PFSK-1 (cell line): ENCODE measurements at regions not wholly inside any gene's neighbourhood (a gene's known extent, or its start where the extent isn't known, plus 50 kb on each side); places are given as distances from the start of the nearest gene placed in this dataset.

Source experiments
- FOXP2 ChIP-seq: optimal IDR thresholded peaks from 2 replicates; pipeline ENCODE3; 2011; ENCODE audit warnings: borderline replicate concordance, control low read depth, inconsistent platforms; ENCODE audit not compliant: insufficient read depth; ENCODE audit errors: extremely low read length, extremely low read depth
- POLR2AphosphoS5 ChIP-seq: IDR thresholded peaks from 2 replicates; pipeline ENCODE4 v1.6.1; 2012; ENCODE audit warnings: low read depth, mild to moderate bottlenecking, control low read depth, low read length, moderate library complexity
- SIN3A ChIP-seq: IDR thresholded peaks from 2 replicates; pipeline ENCODE4 v1.6.1; 2012; ENCODE audit warnings: mild to moderate bottlenecking, low read length, moderate library complexity, borderline replicate concordance; ENCODE audit not compliant: insufficient read depth
- TAF1 ChIP-seq: IDR thresholded peaks from 2 replicates; pipeline ENCODE4 v1.6.1; 2012; ENCODE audit warnings: low read length, control low read depth, borderline replicate concordance; ENCODE audit not compliant: insufficient read depth
- TF ChIP-seq, protein P1 (sequence below), 2 experiments: IDR thresholded peaks; 2 replicates each; pipeline versions ENCODE4 v1.6.1 to v1.8.0; 2011 to 2012; ENCODE audit warnings: low read depth in 2 of 2, low read length in 2 of 2, control low read depth in 1 of 2, inconsistent platforms in 1 of 2, mild to moderate bottlenecking in 1 of 2, moderate library complexity in 1 of 2; ENCODE audit not compliant: insufficient read depth in 1 of 2

DNA sequence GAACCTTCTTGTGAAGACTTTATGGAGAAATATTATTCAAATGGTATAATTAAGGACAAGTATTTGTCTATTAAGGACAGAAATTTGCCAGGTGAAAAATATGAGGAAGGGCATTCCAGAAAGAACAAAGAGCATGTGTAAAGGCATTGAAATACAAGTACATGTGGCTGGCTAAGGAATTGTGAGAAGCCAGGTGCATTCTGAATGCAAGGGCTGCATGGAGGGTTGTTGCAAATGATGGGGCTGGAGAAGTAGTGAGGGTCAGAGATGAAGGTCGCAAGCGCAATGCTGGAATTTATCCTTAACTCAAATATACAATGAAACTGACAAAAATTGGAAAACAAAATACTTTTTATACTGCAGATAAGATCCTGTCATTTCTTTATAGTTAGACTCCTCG, 437.7 kb downstream of the ADAMTS20 start:
- no peak for TF ChIP-seq SIN3A
- TF ChIP-seq TAF1: no peak
- TF ChIP-seq, protein P1, sequence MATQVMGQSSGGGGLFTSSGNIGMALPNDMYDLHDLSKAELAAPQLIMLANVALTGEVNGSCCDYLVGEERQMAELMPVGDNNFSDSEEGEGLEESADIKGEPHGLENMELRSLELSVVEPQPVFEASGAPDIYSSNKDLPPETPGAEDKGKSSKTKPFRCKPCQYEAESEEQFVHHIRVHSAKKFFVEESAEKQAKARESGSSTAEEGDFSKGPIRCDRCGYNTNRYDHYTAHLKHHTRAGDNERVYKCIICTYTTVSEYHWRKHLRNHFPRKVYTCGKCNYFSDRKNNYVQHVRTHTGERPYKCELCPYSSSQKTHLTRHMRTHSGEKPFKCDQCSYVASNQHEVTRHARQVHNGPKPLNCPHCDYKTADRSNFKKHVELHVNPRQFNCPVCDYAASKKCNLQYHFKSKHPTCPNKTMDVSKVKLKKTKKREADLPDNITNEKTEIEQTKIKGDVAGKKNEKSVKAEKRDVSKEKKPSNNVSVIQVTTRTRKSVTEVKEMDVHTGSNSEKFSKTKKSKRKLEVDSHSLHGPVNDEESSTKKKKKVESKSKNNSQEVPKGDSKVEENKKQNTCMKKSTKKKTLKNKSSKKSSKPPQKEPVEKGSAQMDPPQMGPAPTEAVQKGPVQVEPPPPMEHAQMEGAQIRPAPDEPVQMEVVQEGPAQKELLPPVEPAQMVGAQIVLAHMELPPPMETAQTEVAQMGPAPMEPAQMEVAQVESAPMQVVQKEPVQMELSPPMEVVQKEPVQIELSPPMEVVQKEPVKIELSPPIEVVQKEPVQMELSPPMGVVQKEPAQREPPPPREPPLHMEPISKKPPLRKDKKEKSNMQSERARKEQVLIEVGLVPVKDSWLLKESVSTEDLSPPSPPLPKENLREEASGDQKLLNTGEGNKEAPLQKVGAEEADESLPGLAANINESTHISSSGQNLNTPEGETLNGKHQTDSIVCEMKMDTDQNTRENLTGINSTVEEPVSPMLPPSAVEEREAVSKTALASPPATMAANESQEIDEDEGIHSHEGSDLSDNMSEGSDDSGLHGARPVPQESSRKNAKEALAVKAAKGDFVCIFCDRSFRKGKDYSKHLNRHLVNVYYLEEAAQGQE (IDR thresholded peaks at IDR 0.05; ENCODE audit: insufficient read depth in 1 of 2, low read depth in 2 of 2, low read length in 2 of 2): no peak
- no peak for TF ChIP-seq POLR2AphosphoS5

- TF ChIP-seq TAF1 (no peak), FOXP2 (no peak), SIN3A (no peak), POLR2AphosphoS5 (no peak)
- TF ChIP-seq, protein P1 (IDR thresholded peaks at IDR 0.05; ENCODE audit: insufficient read depth in 1 of 2, low read depth in 2 of 2, low read length in 2 of 2): no peak
These were observed 438.4 kb downstream of the ADAMTS20 start for GRCh38 chr12:43113616-43114015.

GRCh38 chr12:43113135-43113534, 438.9 kb downstream of the ADAMTS20 start:
- TF ChIP-seq FOXP2 (no peak), TAF1 (no peak), SIN3A (no peak), POLR2AphosphoS5 (no peak)
- TF ChIP-seq, protein P1 (IDR thresholded peaks at IDR 0.05; ENCODE audit: insufficient read depth in 1 of 2, low read depth in 2 of 2, low read length in 2 of 2): no peak

- TF ChIP-seq SIN3A (no peak), POLR2AphosphoS5 (no peak), TAF1 (no peak), FOXP2 (no peak)
- TF ChIP-seq, protein P1 (IDR thresholded peaks at IDR 0.05; ENCODE audit: insufficient read depth in 1 of 2, low read depth in 2 of 2, low read length in 2 of 2): no peak
These were observed 439.7 kb downstream of the ADAMTS20 start for GRCh38 chr12:43112101-43112920.

- TF ChIP-seq TAF1 (no peak), POLR2AphosphoS5 (no peak), FOXP2 (no peak), SIN3A (no peak)
- TF ChIP-seq, protein P1 (IDR thresholded peaks at IDR 0.05; ENCODE audit: insufficient read depth in 1 of 2, low read depth in 2 of 2, low read length in 2 of 2): no peak
These were observed 440.4 kb downstream of the ADAMTS20 start for GRCh38 chr12:43111608-43112007.
